Smooth muscle cell (in vitro differentiated cells): ENCODE measurements at regions not wholly inside any gene's neighbourhood (a gene's known extent, or its start where the extent isn't known, plus 50 kb on each side); places are given as distances from the start of the nearest gene placed in this dataset.

Experiments
- DNase-seq: peaks from one replicate; lab custom pipeline; 2025; ENCODE audit not compliant: unreplicated experiment; lab: John Stamatoyannopoulos, UW
- H2AFZ ChIP-seq: fragments of 200-600 bp; sonication (generic); 2 replicates; pipeline ENCODE4 v1.6.0; 2016; ENCODE audit warnings: antibody characterized with exemption, low read depth, mild to moderate bottlenecking
- H3F3A ChIP-seq: fragments of 200-600 bp; sonication (generic); 2 replicates; pipeline ENCODE4 v1.6.0; 2017; ENCODE audit warnings: antibody characterized with exemption, low read depth
- H3K27ac ChIP-seq: fragments of 200-600 bp; sonication (generic); 2 replicates; pipeline ENCODE4 v1.5.1; 2016; ENCODE audit warnings: low read depth, mild to moderate bottlenecking
- H3K27me3 ChIP-seq: fragments of 200-600 bp; sonication (generic); 2 replicates; pipeline ENCODE4 v1.6.1; 2016; ENCODE audit warnings: low read depth, mild to moderate bottlenecking
- H3K36me3 ChIP-seq: fragments of 200-600 bp; sonication (generic); 2 replicates; pipeline ENCODE4 v1.5.1; 2016; ENCODE audit warnings: low read depth
- H3K4me1 ChIP-seq: fragments of 200-600 bp; sonication (generic); 2 replicates; pipeline ENCODE4 v1.5.1; 2016; ENCODE audit warnings: low read depth
- H3K4me2 ChIP-seq: fragments of 200-600 bp; sonication (generic); 2 replicates; pipeline ENCODE4 v1.6.0; 2016; ENCODE audit warnings: mild to moderate bottlenecking
- H3K4me3 ChIP-seq: fragments of 200-600 bp; sonication (generic); 2 replicates; pipeline ENCODE4 v1.5.1; 2016; ENCODE audit warnings: mild to moderate bottlenecking
- H3K79me2 ChIP-seq: fragments of 200-600 bp; sonication (generic); 2 replicates; pipeline ENCODE4 v1.6.0; 2016; ENCODE audit warnings: low read depth, mild to moderate bottlenecking
- H3K9ac ChIP-seq: fragments of 200-600 bp; sonication (generic); 2 replicates; pipeline ENCODE4 v1.6.0; 2016; ENCODE audit warnings: low read depth
- H3K9me3 ChIP-seq: fragments of 200-600 bp; sonication (generic); replicated peaks from 2 replicates; pipeline ENCODE4 v1.5.1; 2016; ENCODE audit warnings: low read depth
- H4K20me1 ChIP-seq: fragments of 200-600 bp; sonication (generic); 2 replicates; pipeline ENCODE4 v1.6.0; 2016; ENCODE audit warnings: low read depth
- CTCF ChIP-seq: fragments of 200-600 bp; sonication (generic); IDR thresholded peaks from 2 replicates; pipeline ENCODE4 v1.5.1; 2017; ENCODE audit warnings: borderline replicate concordance, mild to moderate bottlenecking, antibody characterized with exemption; ENCODE audit not compliant: insufficient read depth, poor library complexity, severe bottlenecking
- WGBS: methylation state at CpG from one replicate; pipeline ENCODE4 v1.1.7; 2016; ENCODE audit warnings: low lambda C conversion rate; 5-methylcytosine and 5-hydroxymethylcytosine counted together

DNA sequence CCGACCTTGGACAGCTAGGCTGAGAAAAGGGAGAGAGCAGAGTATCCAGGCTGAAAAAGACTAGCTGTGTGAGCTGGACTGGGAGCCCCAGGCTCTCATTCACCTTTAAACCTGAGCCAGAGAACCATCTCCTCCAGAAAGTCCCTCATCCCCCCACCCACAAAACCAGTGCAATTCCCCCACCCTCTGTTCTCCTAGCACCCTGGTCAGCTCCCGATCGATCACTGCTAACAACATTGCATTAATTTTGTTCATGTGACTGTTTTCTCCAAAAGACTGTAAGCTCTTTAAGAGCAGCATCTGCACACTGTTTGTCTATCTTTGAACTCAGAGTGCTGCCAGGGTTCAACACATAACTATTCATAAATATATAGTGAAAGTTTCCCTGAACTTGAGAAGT, 67.1 kb upstream of the NFASC start:
- no peaks in the 10 kb centered on the region for H3K9me3 ChIP-seq
- H3K79me2 ChIP-seq = no peaks in the 10 kb centered on the region
- no peaks in the 10 kb centered on the region for H3F3A ChIP-seq
- no peak overlapping the region for H3K4me2 ChIP-seq
- no peaks in the 10 kb centered on the region for H3K4me1 ChIP-seq
- H3K4me3 ChIP-seq = no peak overlapping the region
- H3K36me3 ChIP-seq = no peaks in the 10 kb centered on the region
- DNase-seq = no peak
- TF ChIP-seq CTCF = no peak
- H4K20me1 ChIP-seq = no peaks in the 10 kb centered on the region
- WGBS = 89% methylated on average over 3 of the region's 3 CpGs
- H3K9ac ChIP-seq = no peak overlapping the region
- peaks cover 49% of the 10 kb centered on the region for H3K27me3 ChIP-seq
- no peak overlapping the region for H2AFZ ChIP-seq
- H3K27ac ChIP-seq = no peak overlapping the region

DNA sequence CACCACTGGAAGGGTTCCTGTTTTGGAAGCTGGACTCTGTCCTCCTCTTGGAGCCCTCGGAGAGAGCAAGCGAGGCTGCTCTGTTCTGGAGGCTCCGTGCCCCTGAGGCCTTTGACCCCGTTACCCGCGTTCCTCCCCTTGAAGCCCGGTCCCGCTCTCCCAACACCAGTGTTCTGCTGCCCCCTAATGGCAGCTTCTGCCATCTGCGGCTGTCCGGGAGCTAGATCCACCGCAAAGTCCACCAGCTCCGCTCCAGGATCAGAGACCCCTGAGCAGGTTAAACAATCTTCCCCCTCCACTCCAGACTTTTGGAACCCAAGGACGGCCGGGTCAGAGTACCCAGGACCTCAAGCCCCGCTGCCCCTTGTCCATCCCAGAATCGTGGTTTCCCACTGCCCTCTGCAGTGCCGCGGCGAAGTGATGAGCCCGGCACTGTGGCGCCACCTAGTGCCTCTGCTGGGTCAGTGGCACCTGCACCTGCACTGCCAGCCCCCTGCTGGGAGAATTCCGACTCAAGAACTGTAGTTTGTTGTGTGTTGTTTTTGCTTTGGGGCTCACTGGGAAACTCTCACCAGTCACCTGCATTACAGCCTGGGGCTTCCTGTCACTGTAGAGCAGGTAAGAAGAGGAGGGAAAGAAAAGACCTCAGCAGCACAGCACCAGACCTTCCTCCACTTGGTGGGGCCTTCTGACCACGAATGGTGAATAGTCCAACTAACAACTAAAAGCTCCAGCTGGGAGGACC, 63.5 kb upstream of the NFASC start:
- Histone ChIP-seq H3K4me2 (peak overlapping the region; percentile 91), H3F3A (no peaks in the 10 kb centered on the region), H3K9me3 (no peaks in the 10 kb centered on the region), H3K27me3 (peaks cover 28% of the 10 kb centered on the region), H4K20me1 (no peaks in the 10 kb centered on the region), H3K79me2 (no peaks in the 10 kb centered on the region), H3K4me3 (peak overlapping the region; percentile 68), H3K4me1 (no peaks in the 10 kb centered on the region), H3K36me3 (no peaks in the 10 kb centered on the region), H2AFZ (peak overlapping the region; percentile 84), H3K9ac (no peak overlapping the region), H3K27ac (no peak overlapping the region)
- DNase-seq = peak; percentile 64
- peak; percentile 90 for TF ChIP-seq CTCF
- 5% methylated on average over 21 of the region's 23 CpGs for WGBS

GRCh38 chr1:204809488-204809887, 61.2 kb upstream of the NFASC start:
- Histone ChIP-seq H3K4me2 (no peak overlapping the region), H3K27me3 (peaks cover 24% of the 10 kb centered on the region)
- WGBS = 97% methylated on average over 1 of the region's 1 CpG

More at GRCh38 chr1:204809488-204809887, 61.2 kb upstream of the NFASC start:
- Histone ChIP-seq H3K4me3 (no peak overlapping the region), H3K27ac (no peak overlapping the region), H2AFZ (no peak overlapping the region), H3K4me1 (no peaks in the 10 kb centered on the region), H3F3A (no peaks in the 10 kb centered on the region), H3K79me2 (no peaks in the 10 kb centered on the region), H3K9me3 (no peaks in the 10 kb centered on the region), H3K9ac (no peak overlapping the region), H3K36me3 (no peaks in the 10 kb centered on the region), H4K20me1 (no peaks in the 10 kb centered on the region)
- TF ChIP-seq CTCF = no peak
- DNase-seq = no peak
